SKM-1 treated with dmso at 0.1 percent for 144 hours (cell line): ENCODE measurements at regions not wholly inside any gene's neighbourhood (a gene's known extent, or its start where the extent isn't known, plus 50 kb on each side); places are given as distances from the start of the nearest gene placed in this dataset.
A peak's percentile ranks its signal among the peaks of the same experiment; 100 is the strongest.
"Not testable (repeated sequence)": the region's sequence is repeated elsewhere in the genome, so short reads cannot be mapped to it uniquely, and the experiment has no call there.

Source experiments
- DNase-seq: peaks from one replicate; lab custom pipeline; 2025; ENCODE audit not compliant: unreplicated experiment; lab: John Stamatoyannopoulos, UW

DNA sequence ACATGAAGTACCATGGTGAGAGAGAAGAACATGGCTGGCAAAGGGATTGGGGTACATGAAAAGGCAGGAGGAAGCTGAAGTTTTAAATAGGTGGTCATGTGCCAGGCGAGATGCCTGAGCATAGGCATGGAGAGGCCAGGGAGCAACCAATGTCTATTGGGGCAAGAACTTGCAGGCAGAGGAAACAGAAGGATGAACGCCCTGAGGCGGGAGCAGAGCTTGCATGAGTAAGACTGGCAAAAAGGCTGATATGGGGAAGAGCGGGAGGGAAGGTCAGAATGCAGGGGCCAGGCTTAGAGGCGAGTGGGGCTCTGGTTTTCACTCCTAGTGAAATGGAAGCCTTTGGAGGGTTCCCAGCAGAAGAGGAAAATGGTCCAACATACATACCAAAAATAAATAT is 52.5 kb upstream of the VSTM5 start:
- DNase-seq = no peak

DNA sequence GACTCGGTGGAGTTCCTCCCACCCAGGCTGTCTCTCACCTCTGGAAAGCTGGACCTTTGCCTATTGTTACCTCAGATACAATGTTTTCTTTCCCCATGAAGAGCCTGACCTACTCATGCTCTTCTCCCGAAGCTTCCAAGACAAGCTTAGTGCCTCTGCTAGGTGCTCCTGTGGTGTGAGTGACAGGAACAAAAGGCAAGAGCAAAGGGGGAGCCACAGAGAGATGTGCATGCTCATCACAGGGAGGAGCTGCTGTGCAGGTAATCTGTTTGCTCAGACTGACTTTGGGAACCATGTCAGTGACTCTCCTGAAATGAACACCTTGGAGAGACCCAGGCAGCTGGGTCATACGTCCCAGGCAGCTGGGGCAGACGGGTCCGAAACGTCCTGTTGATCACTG is 53.6 kb upstream of the VSTM5 start:
- DNase-seq = no peak

- no peak for DNase-seq
These were observed 54.3 kb upstream of the VSTM5 start for GRCh38 chr11:93904716-93905115.

GRCh38 chr11:93905384-93905783 is 55.0 kb upstream of the VSTM5 start:
- no peak for DNase-seq

DNA sequence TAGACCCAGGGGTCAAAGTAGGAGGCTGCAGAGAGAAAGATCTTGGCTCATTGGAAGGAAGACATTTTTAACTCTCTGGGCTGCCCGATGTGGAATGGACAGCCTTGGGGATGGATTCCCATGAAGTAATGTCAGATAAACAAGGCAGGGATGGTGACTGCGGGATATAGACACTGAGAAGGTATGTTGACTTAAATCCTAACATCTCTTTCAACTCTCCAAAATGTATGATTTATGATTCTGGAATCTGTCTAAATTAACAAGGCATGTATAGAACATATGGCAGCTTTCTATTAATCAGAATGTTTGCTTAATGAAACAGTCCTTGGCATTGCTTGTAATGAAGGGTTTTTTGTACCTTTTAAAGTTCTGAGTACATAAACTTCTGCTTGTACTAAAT is 56.1 kb upstream of the VSTM5 start:
- DNase-seq = no peak

DNA sequence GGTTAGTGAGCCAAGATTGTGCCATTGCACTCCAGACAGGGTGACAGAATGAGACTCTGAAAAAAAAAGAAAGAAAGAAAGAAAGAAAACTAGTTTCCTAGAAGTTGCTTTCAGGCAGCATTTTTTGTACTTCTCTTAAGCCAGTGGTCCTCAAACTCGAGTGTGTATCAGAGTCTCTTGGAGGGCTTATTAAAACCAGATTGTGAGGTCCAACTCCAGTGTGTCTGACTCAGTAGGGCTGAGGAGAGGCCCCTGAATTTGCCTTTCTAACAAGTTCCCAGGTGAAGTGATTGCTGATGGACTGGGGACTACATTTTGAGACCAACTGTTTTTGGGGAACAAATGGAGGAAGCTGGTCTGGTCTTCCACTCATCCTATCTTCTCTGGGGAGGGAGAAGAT is 57.5 kb upstream of the VSTM5 start:
- no peak for DNase-seq

- no peak for DNase-seq
These were observed 58.3 kb upstream of the VSTM5 start for GRCh38 chr11:93908689-93909088.

- DNase-seq = no peak
These were observed 67.3 kb upstream of the VSTM5 start for GRCh38 chr11:93917673-93918072.

GRCh38 chr11:93921695-93922468 is 71.5 kb upstream of the VSTM5 start:
- peak; percentile 46 for DNase-seq

GRCh38 chr11:93922830-93923229 is 72.4 kb upstream of the VSTM5 start:
- no peak for DNase-seq

DNA sequence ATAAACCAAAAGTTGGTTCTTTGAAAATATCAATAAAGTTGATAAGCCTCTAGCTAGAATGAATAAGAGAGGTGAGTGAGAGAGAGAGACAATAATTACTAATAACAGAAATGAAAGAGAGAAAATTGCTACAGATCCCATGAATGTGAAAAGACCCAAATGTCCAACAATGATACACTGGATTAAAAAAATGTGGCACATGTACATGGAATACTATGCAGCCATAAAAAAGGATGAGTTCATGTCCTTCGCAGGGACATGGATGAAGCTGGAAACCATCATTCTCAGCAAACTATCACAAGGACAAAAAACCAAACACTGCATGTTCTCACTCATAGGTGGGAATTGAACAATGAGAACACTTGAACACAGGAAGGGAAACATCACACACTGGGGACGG is 75.7 kb upstream of the VSTM5 start:
- DNase-seq = not testable (repeated sequence)

- DNase-seq = no peak
These were observed 79.0 kb upstream of the VSTM5 start for GRCh38 chr11:93929407-93929806.

GRCh38 chr11:93933230-93933629 is 82.8 kb upstream of the VSTM5 start:
- DNase-seq = no peak

GRCh38 chr11:93935826-93936225 is 85.3 kb upstream of the HEPHL1 start:
- DNase-seq = no peak

- DNase-seq = no peak
These were observed 84.7 kb upstream of the HEPHL1 start for GRCh38 chr11:93936460-93936859.

DNA sequence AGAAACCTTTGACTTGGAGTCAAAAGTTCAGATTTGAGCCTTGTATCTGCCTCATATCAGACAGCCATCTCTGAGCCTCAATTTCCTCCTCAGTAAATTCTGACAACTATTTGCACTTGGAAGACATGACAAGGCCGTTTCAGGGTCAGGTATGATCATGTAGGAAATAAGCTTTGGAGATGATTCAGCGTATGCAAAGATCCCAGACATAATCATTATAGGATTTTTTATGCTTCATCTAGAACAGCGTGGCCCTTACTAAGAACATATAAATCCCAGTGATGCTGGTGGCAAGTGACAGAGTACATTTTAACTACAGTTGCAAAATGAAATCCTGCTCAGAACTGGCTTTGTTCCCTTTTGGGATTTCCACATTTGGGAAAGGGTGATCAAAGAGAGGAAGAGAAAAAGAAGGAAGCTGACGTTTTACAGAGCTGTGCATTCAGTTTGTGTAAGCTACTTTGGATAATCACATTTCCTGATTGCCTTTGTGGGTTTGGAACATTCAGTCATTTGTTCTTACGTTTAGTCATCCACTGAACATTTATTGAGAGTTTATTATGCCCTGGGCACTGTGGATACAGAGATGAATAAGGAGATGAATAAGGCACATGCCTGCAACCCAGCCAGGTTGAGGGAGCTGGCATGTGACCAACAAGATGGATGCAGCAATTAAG is 81.9 kb upstream of the HEPHL1 start:
- DNase-seq = no peak

GRCh38 chr11:93940395-93940794 is 80.8 kb upstream of the HEPHL1 start:
- no peak for DNase-seq

GRCh38 chr11:93942176-93942575 is 79.0 kb upstream of the HEPHL1 start:
- no peak for DNase-seq

- no peak for DNase-seq
These were observed 75.6 kb upstream of the HEPHL1 start for GRCh38 chr11:93945596-93945995.

- DNase-seq = no peak
These were observed 68.9 kb upstream of the HEPHL1 start for GRCh38 chr11:93952082-93952780.

DNA sequence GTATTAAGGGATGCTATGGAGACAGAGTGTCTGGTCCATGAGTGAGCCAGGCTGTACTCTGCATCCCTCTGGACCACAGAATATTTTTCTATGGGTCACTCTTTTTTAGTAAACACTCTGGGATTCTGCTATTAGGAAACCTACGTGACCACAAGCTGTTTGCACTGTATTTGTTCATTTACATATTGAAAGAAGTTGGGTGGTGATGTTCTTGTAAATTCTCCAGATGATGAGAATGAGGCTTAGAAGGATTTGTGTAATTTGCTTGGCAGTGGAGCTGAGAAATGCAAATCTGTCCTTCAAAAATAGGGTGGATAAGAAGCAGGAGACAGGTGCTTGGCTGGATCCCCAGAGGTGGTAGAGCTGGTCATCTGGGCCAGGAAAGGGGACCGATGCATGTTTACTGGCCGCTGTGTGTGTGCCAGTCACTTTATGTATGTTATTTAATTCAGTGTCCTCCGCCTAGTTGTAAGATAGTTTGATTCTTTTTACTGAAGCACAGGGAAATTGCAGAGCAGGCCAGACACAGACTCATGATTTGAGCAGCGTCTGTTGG is 63.7 kb upstream of the HEPHL1 start:
- DNase-seq = no peak

GRCh38 chr11:93958991-93959390 is 62.2 kb upstream of the HEPHL1 start:
- DNase-seq = no peak
